Pancreas (tissue), 10 donors: ENCODE measurements at regions not wholly inside any gene's neighbourhood (a gene's known extent, or its start where the extent isn't known, plus 50 kb on each side); places are given as distances from the start of the nearest gene placed in this dataset.
A peak's percentile ranks its signal among the peaks of the same experiment; 100 is the strongest.

ENCODE experiments used
- ATAC-seq, 4 donors: fragments of 200-7000 bp; cut with Tn5 transposase; one replicate each; pipeline versions ENCODE4 v1.8.0 to v1.9.1; 2020; ENCODE audit warnings: mild to moderate bottlenecking in 4 of 4, moderate library complexity in 4 of 4
- DNase-seq, 6 donors: peaks; one replicate each; pipeline ENCODE4 v3.0.0-alpha.2; 2020
- FAIRE-seq: peaks from 2 replicates; lab custom pipeline; 2012; peaks lifted over from hg19 to GRCh38; lab: Jason Lieb, UNC
- H3K27ac ChIP-seq, 4 donors: fragments of 200-600 bp; sonication (generic); 1 replicate in 3 of 4; 2 replicates in 1 of 4; pipeline versions ENCODE4 v1.5.0 to v1.8.0; 2020
- H3K27me3 ChIP-seq, 4 donors: fragments of 200-600 bp; one replicate each; pipeline ENCODE4 v1.8.0; 2021
- H3K36me3 ChIP-seq, 3 donors: fragments of 200-600 bp; sonication (generic) in 1 of 3; one replicate each; pipeline versions ENCODE4 v1.5.0 to v1.8.0; 2020 to 2021
- H3K4me1 ChIP-seq, 3 donors: fragments of 200-600 bp; one replicate each; pipeline ENCODE4 v1.8.0; 2021
- H3K4me3 ChIP-seq, 4 donors: fragments of 200-600 bp; sonication (generic) in 2 of 4; one replicate each; pipeline versions ENCODE4 v1.5.0 to v1.8.0; 2020 to 2021
- H3K9me3 ChIP-seq, 4 donors: fragments of 200-600 bp; one replicate each; pipeline ENCODE4 v1.8.0; 2021
- CTCF ChIP-seq, 4 donors: fragments of 200-600 bp; sonication (generic) in 3 of 4; IDR thresholded peaks; one replicate each; pipeline versions ENCODE4 v1.5.0 to v1.8.0; 2021; ENCODE audit warnings: antibody characterized with exemption in 4 of 4
- WGBS, 2 donors: extraction: QIAGEN DNeasy Blood & Tissue Kit; methylation state at CpG; one replicate each; pipeline ENCODE4 v1.1.7; 2013; 5-methylcytosine and 5-hydroxymethylcytosine counted together
- intact Hi-C, 3 donors: fragments of 100-400 bp; cut with DNase I; formaldehyde crosslinking; loops; one replicate each; pipeline versions ENCODE4 v1.11.1 to v1.14.2; 2022
- donor health status: healthy with polysubstance abuse.
- donor health status: DM: no; HTN: no; CAD: no; lungs with moderate emphysema.
- donor health status: DM: no; HTN: no; CAD: no.
- donor health status: control.
- donor health status: control.
- donor health status: Bipolar disorder and iron deficiency.
- donor health status: DM: yes; HTN: yes; CAD: no.
- donor health status: DM: no; HTN: no; CAD: no.
- donor health status: DM: no; HTN: no; CAD: no.
- donor health status: DM: yes; HTN: yes; CAD: no.

GRCh38 chr18:41790687-41791086 lies 164.3 kb upstream of the PIK3C3 start:
- intact Hi-C loops = no loop called here
- H3K4me3 ChIP-seq = no peak overlapping the region
- no peak overlapping the region for H3K27ac ChIP-seq
- H3K4me1 ChIP-seq = no peaks in the 10 kb centered on the region
- no peaks in the 10 kb centered on the region for H3K36me3 ChIP-seq
- TF ChIP-seq CTCF (IDR thresholded peaks at IDR 0.05) = no peak
- H3K27me3 ChIP-seq = no peaks in the 10 kb centered on the region
- no peak for FAIRE-seq
- 47 to 57% methylated on average over 5 of the region's 5 CpGs for WGBS, 2 donors
- DNase-seq = no peak
- H3K9me3 ChIP-seq = no peaks in the 10 kb centered on the region
- no peak for ATAC-seq

- FAIRE-seq = no peak
- TF ChIP-seq CTCF (IDR thresholded peaks at IDR 0.05) = no peak
- Histone ChIP-seq H3K27me3 (no peaks in the 10 kb centered on the region), H3K4me3 (no peak overlapping the region), H3K36me3 (no peaks in the 10 kb centered on the region), H3K4me1 (no peaks in the 10 kb centered on the region), H3K27ac (no peak overlapping the region), H3K9me3 (no peaks in the 10 kb centered on the region)
- DNase-seq = no peak
- intact Hi-C loops = no loop called here
- 40 to 50% methylated on average over 2 of the region's 2 CpGs for WGBS, 2 donors
- ATAC-seq = no peak
These were observed 166.0 kb upstream of the PIK3C3 start for GRCh38 chr18:41789001-41789400.

- WGBS, 2 donors = 35 to 56% methylated on average over 1 of the region's 1 CpG
- intact Hi-C loops = no loop called here
- no peaks in the 10 kb centered on the region for H3K36me3 ChIP-seq
- no peak for ATAC-seq
- TF ChIP-seq CTCF (IDR thresholded peaks at IDR 0.05) = no peak
- no peak overlapping the region for H3K27ac ChIP-seq
- H3K9me3 ChIP-seq = no peaks in the 10 kb centered on the region
- no peak overlapping the region for H3K4me3 ChIP-seq
- H3K4me1 ChIP-seq = no peaks in the 10 kb centered on the region
- no peak for DNase-seq
- H3K27me3 ChIP-seq = no peaks in the 10 kb centered on the region
- no peak for FAIRE-seq
These were observed 171.2 kb upstream of the PIK3C3 start for GRCh38 chr18:41783879-41784278.

DNA sequence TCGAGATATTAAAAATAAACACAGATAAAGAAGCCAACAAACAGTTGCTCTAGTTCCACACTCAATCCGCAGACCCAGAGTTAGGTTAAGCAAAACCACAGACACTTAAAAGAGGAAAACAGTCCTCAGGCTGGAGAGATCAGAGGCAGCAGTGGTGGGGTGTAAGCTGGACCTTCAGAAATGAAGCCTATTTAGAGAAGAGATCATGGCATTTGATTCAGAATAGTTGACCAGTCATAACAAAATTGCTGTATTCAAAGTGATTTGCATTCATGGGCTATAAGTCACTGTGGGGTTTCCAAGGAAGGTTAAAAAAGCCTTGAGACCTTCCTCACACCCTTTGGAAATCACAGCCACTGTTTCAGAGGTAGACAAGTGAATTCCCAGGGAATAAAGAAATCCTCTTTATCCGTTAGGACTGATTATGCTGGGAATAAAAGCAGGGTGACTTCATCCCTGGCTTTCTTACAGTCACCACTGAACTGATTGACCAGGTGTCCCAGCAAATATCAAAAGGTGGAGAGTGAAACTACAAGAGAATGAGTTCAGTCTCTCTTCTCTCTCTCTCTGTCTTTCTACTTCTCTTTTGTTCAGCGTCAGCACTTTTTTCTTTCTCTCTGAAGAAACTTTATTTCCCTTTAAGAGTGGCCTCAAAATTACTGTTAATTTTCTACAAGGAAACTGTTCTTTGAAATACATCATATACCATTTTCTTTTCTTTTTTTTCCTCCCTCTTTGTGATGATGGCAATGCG lies 171.8 kb upstream of the PIK3C3 start:
- no peak for FAIRE-seq
- no peak for ATAC-seq
- Histone ChIP-seq H3K4me1 (no peaks in the 10 kb centered on the region), H3K9me3 (no peaks in the 10 kb centered on the region), H3K27ac (no peak overlapping the region), H3K4me3 (no peak overlapping the region), H3K27me3 (no peaks in the 10 kb centered on the region), H3K36me3 (no peaks in the 10 kb centered on the region)
- 44 to 48% methylated on average over 5 of the region's 5 CpGs for WGBS, 2 donors
- no peak for TF ChIP-seq CTCF (IDR thresholded peaks at IDR 0.05)
- DNase-seq = no peak
- intact Hi-C loops = no loop called here

DNA sequence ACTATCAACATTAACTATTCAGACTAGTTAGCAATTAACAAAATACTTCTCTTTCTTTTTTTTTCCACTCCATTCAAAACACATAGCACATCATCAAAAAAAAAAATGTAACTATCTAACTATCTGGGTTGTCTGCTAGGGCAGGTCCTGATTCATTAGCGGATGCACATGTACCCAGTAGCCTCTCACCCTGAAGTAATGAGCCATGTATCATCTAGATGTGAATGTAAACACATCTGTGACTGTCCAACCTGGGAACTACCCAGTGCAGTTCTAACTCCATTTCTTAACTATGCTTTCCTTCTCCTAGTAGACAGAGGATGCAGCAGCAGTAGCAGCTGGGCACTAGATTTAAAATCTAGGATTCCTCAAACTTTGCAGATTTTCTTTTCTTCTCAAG lies 183.1 kb upstream of the PIK3C3 start:
- Histone ChIP-seq H3K36me3 (no peaks in the 10 kb centered on the region), H3K4me1 (no peaks in the 10 kb centered on the region), H3K9me3 (no peaks in the 10 kb centered on the region), H3K27me3 (no peaks in the 10 kb centered on the region), H3K4me3 (no peak overlapping the region), H3K27ac (no peak overlapping the region)
- intact Hi-C loops = no loop called here
- TF ChIP-seq CTCF (IDR thresholded peaks at IDR 0.05) = no peak
- peak in 2 of 4 donors; percentile 66 to 82 for ATAC-seq
- WGBS, 2 donors = 24 to 30% methylated on average over 1 of the region's 1 CpG
- DNase-seq = no peak
- no peak for FAIRE-seq
